ENCODE measurements at regions not wholly inside any gene's neighbourhood (a gene's known extent, or its start where the extent isn't known, plus 50 kb on each side); places are given as distances from the start of the nearest gene placed in this dataset.

GRCh38 chr4:189081826-189082225 is 858.8 kb upstream of the FRG1 start:
- TF ChIP-seq POLR2A (IDR thresholded peaks at IDR 0.05), result no peak
- TF ChIP-seq CTCF (IDR thresholded peaks at IDR 0.05), result no peak
- TF ChIP-seq EP300 (IDR thresholded peaks at IDR 0.05), result no peak
- no peak for TF ChIP-seq POLR2AphosphoS5 (IDR thresholded peaks at IDR 0.05)

Data from gastroesophageal sphincter (tissue), 3 donors.